AG04449 (cell line): ENCODE measurements at regions not wholly inside any gene's neighbourhood (a gene's known extent, or its start where the extent isn't known, plus 50 kb on each side); places are given as distances from the start of the nearest gene placed in this dataset.
"Not testable (repeated sequence)": the region's sequence is repeated elsewhere in the genome, so short reads cannot be mapped to it uniquely, and the experiment has no call there.

ENCODE experiments used
- CTCF ChIA-PET: fragments of 350-600 bp; formaldehyde crosslinking; extraction: SDS; loops from one replicate; lab custom pipeline; 2021; ENCODE audit warnings: antibody characterized with exemption; lab: Yijun Ruan, JAX
- POLR2A ChIA-PET: fragments of 400-600, 350-600 bp; formaldehyde crosslinking; extraction: SDS; loops from one replicate; lab custom pipeline; 2020; ENCODE audit warnings: antibody characterized with exemption, inconsistent platforms; lab: Yijun Ruan, JAX
- DNase-seq: peaks from one replicate; pipeline ENCODE4 v3.0.0-alpha.2; 2010; ENCODE audit warnings: low read depth, low spot score
- H3K4me3 ChIP-seq: 2 replicates; pipeline ENCODE4 v1.5.1; 2011; ENCODE audit warnings: low read depth, mild to moderate bottlenecking, control low read depth, low read length
- TF ChIP-seq, protein P1 (sequence below): IDR thresholded peaks from one replicate; pipeline ENCODE4 v1.5.1; 2011; ENCODE audit warnings: mild to moderate bottlenecking, moderate library complexity, low read length, control low read depth, inconsistent platforms; ENCODE audit not compliant: insufficient read depth; ENCODE audit errors: missing control alignments

DNA sequence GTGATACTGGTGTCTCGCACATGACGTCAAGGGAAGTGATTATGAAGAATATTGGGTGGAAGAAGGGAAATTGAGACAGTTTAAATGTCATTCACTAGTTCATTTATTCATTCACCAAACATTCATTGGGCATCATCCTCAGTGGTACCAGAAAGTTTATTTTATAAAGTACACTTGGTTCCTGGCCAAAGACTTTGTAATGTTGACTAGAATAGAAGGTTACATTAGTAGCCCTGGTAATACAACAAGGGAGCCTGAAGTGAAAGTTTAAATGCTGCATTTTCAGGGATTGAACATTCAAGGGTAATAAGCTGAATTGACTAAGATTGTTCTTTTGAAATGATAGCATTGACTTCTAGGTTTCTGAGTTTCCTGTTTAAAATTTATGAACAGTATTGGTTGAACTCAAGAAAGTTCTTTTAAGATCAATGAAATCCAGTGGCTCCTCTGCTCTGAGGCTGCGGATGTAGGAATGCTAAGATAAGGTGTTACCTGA, 236.8 kb upstream of the BTG1 start:
- no peak overlapping the region for H3K4me3 ChIP-seq
- DNase-seq = no peak
- POLR2A ChIA-PET = no interaction called here
- CTCF ChIA-PET = no interaction called here
- TF ChIP-seq, protein P1, sequence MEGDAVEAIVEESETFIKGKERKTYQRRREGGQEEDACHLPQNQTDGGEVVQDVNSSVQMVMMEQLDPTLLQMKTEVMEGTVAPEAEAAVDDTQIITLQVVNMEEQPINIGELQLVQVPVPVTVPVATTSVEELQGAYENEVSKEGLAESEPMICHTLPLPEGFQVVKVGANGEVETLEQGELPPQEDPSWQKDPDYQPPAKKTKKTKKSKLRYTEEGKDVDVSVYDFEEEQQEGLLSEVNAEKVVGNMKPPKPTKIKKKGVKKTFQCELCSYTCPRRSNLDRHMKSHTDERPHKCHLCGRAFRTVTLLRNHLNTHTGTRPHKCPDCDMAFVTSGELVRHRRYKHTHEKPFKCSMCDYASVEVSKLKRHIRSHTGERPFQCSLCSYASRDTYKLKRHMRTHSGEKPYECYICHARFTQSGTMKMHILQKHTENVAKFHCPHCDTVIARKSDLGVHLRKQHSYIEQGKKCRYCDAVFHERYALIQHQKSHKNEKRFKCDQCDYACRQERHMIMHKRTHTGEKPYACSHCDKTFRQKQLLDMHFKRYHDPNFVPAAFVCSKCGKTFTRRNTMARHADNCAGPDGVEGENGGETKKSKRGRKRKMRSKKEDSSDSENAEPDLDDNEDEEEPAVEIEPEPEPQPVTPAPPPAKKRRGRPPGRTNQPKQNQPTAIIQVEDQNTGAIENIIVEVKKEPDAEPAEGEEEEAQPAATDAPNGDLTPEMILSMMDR = no peak

GRCh38 chr12:92381856-92382255, 236.2 kb upstream of the BTG1 start:
- H3K4me3 ChIP-seq = no peak overlapping the region
- POLR2A ChIA-PET = no interaction called here
- no peak for DNase-seq
- TF ChIP-seq, protein P1 = no peak
- CTCF ChIA-PET = no interaction called here

- TF ChIP-seq, protein P1 = no peak
- ChIA-PET POLR2A (no interaction called here), CTCF (no interaction called here)
- no peak for DNase-seq
- no peak overlapping the region for H3K4me3 ChIP-seq
Measured at GRCh38 chr12:92378682-92379479, 233.2 kb upstream of the BTG1 start.

DNA sequence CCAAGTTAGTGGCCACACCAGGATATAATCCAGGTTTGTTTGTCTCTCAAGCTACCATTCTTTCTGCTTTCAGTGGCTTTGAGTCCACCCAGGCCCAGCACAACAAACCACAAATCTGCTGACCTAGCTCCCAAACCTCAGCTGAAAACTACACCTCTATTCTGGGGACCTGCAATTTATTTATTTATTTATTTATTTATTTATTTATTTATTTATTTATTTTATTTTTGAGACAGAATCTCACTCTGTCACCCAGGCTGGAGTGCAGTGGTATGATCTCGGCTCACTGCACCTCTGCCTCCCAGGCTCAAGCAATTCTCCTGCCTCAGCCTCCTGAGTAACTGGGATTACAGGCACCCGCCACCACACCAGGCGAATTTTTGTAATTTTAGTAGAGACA, 229.9 kb upstream of the BTG1 start:
- POLR2A ChIA-PET, CTCF ChIA-PET, DNase-seq, H3K4me3 ChIP-seq: not testable (repeated sequence)

DNA sequence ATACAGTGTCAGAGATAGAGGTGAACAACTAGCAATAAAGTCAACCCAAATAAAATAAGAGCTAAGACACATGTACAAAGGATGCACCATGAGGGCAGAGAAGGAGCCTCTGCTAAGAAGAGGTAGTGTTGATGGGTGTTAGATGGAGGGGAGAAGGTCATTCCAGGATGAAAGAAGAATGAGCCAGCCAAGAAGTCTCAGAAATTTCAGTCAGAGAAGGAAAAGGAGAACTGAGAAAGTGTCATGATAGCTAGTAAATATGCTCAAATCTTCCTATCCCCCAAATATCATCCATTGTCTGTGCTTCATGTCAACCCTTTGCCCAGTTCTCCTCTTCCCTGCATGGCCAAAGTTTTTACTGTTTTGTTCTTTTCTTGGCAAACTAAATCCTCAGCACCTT, 225.2 kb upstream of the BTG1 start:
- POLR2A ChIA-PET = no interaction called here
- H3K4me3 ChIP-seq = no peak overlapping the region
- CTCF ChIA-PET = no interaction called here
- TF ChIP-seq, protein P1 = no peak
- no peak for DNase-seq

- TF ChIP-seq, protein P1 = no peak
- H3K4me3 ChIP-seq = no peak overlapping the region
- POLR2A ChIA-PET = interaction anchor here (0.8 to 1.0 kb wide), 3 partner anchors 75 to 225 kb away, joined by 3 to 4 read pairs (median 3); partner anchors contain the start of gene BTG1
- CTCF ChIA-PET = interaction anchor here (1.0 kb wide), 1 partner anchor 26 kb away, joined by 3 read pairs; no protein-coding TSS in a partner anchor
- DNase-seq = no peak
Measured at GRCh38 chr12:92369636-92370035, 224.0 kb upstream of the BTG1 start.

GRCh38 chr12:92369056-92369455, 223.4 kb upstream of the BTG1 start:
- H3K4me3 ChIP-seq = no peak overlapping the region
- TF ChIP-seq, protein P1 = no peak
- no peak for DNase-seq
- POLR2A ChIA-PET = interaction anchor here (0.8 to 1.0 kb wide), 2 partner anchors 74 to 223 kb away, joined by 3 to 4 read pairs; partner anchors contain the start of gene BTG1
- CTCF ChIA-PET = interaction anchor here (1.0 kb wide), 1 partner anchor 25 kb away, joined by 3 read pairs; no protein-coding TSS in a partner anchor
